Cardiac muscle cell (in vitro differentiated cells and primary cell): ENCODE measurements at regions not wholly inside any gene's neighbourhood (a gene's known extent, or its start where the extent isn't known, plus 50 kb on each side); places are given as distances from the start of the nearest gene placed in this dataset.

Experiments used
- DNase-seq, 2 donors: peaks; one replicate each; pipeline versions ENCODE4 v3.0.0 to v3.0.0-alpha.2; 2010 to 2017; ENCODE audit warnings: low read depth in 1 of 2, low spot score in 1 of 2
- H3K27ac ChIP-seq: fragments of 200-600 bp; sonication (generic); 2 replicates; pipeline ENCODE4 v1.5.1; 2016
- H3K27me3 ChIP-seq: fragments of 200-600 bp; sonication (generic); 2 replicates; pipeline ENCODE4 v1.6.0; 2016; ENCODE audit warnings: control low read depth
- H3K36me3 ChIP-seq: fragments of 200-600 bp; sonication (generic); 2 replicates; pipeline ENCODE4 v1.5.1; 2016; ENCODE audit warnings: control low read depth
- H3K4me1 ChIP-seq: fragments of 200-600 bp; sonication (generic); 2 replicates; pipeline ENCODE4 v1.8.1; 2017; ENCODE audit warnings: low read depth, mild to moderate bottlenecking, mixed run types
- H3K4me3 ChIP-seq: fragments of 200-600 bp; sonication (generic); 2 replicates; pipeline ENCODE4 v1.5.1; 2016; ENCODE audit warnings: mild to moderate bottlenecking
- H3K9me3 ChIP-seq: fragments of 200-600 bp; sonication (generic); 2 replicates; pipeline ENCODE4 v1.5.1; 2017; ENCODE audit warnings: low read depth, mild to moderate bottlenecking, control low read depth
- CTCF ChIP-seq: IDR thresholded peaks from 2 replicates; pipeline ENCODE4 v1.5.1; 2012; ENCODE audit warnings: low read depth, mild to moderate bottlenecking, low read length

- no peaks in the 10 kb centered on the region for H3K27me3 ChIP-seq
- no peaks in the 10 kb centered on the region for H3K4me1 ChIP-seq
- H3K9me3 ChIP-seq = no peaks in the 10 kb centered on the region
- no peak overlapping the region for H3K27ac ChIP-seq
- no peaks in the 10 kb centered on the region for H3K36me3 ChIP-seq
- no peak overlapping the region for H3K4me3 ChIP-seq
- no peak for TF ChIP-seq CTCF
- no peak for DNase-seq
These were observed 57.3 kb upstream of the THBS2 start for GRCh38 chr6:169310983-169311382.
